ENCODE measurements at regions not wholly inside any gene's neighbourhood (a gene's known extent, or its start where the extent isn't known, plus 50 kb on each side); places are given as distances from the start of the nearest gene placed in this dataset.

DNA sequence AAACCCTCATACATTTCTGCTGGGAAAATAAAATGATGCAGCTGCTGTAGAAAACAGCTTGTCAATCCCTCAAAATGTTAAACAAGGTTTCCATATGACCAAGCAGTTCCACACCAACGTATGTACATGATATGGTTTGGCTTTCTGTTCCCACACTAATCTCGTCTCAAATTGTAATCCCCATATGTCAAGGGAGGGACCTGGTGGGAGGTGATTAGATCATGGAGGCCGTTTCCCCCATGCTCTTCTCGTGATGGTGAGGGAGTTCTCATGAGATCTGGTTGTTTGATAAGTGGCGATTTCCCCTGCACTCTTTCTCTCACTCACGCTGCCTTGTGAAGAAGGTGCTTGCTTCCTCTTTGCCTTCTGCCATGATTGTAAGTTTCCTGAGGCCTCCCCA is 100.6 kb upstream of the SLC24A5 start:
- DNase-seq (ENCODE audit: low spot score): no peak
- intact Hi-C loops (cut with DNase I): no loop called here

DNA sequence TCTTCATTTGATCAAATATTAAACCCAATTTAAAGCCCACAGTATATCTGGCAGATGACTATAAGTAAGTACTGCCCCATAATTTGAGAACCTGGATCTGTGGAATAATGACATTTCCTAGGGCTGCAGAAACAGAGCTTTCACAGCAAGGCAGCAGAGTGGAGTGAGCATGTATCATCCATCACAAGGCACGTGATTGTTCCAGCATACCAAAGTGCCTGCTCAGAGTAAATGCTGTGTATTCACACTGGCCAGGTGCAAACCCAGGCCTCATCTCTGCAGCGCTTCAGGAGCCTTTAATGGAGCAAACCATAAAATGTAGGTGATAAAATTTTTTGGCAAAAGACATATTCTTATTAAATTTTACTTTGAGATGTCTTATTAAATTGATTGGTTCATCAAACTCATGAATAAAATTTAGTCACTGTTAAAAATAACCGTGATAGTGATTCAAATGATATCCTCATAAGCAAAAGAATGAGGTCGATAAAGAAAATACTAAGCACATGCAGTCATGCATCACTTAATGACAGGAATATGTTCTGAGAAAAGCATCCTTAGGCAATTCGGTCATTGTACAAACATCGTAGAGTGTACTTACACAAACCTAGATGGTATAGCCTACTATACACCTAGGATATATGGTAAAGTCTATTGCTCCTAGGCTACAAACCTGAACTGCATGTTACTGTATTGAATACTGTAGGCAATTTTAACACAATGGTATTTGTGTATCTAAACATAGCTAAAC is 99.3 kb upstream of the SLC24A5 start:
- DNase-seq (ENCODE audit: low spot score): no peak
- intact Hi-C loops (cut with DNase I): no loop called here

DNA sequence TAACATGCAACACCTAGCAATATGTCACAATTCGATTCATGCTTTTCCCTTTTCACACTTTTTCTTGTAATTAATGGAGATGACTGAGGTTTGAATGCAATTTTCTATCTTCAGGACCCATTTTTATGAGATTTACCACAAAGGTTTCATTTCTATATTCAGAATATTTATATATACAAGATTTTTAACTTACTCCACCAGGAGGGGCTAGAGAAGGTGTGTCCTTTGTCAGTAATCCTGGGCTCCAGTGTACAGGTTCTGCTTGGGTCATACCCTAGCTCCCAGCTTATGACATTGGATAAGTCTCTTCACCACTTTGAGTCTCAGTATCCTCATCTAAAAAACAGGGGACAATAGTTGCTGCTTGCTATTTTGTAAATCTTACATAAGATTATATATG is 95.7 kb upstream of the SLC24A5 start:
- intact Hi-C loops (cut with DNase I): no loop called here
- no peak for DNase-seq (ENCODE audit: low spot score)

DNA sequence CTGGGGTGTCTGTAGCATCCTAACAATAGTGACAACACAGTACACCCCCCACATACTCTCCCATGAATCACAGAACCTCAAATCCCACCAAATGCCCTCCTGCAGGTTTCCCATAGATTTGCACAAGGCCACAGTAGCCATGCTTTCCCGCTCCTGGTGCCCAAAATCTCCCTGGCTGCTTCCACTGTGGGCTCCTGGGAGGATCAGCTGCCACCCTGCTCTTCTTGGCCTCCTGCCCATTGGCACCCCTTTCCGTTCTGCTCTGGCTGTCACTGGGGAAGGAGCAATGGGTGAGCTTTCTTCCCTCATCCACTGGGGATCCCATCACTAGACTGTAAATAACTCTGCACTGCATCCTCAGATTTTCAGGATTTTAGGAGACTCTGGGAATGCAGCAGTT is 92.1 kb upstream of the SLC24A5 start:
- DNase-seq (ENCODE audit: low spot score): no peak
- intact Hi-C loops (cut with DNase I): no loop called here

DNA sequence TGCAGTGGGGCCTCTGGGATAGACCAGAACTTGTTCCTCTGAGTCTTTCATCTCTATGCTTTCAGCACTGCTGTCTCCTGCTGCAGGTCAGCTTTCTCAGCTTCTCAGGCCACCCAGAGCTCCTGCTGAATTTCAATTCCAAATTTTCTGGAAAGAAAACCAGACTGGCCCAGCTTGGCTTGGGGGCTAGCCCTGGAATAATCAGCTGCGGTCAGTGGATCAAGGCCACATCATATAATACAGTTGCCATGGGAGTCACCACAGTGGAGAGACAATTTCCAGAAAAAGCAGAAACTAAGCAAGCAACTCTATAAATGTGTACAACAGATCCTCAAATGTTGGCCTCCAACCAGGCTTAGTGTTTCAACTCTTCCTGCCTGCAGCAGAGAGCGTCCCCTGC is 91.1 kb upstream of the SLC24A5 start:
- intact Hi-C loops (cut with DNase I): no loop called here
- DNase-seq (ENCODE audit: low spot score): no peak

DNA sequence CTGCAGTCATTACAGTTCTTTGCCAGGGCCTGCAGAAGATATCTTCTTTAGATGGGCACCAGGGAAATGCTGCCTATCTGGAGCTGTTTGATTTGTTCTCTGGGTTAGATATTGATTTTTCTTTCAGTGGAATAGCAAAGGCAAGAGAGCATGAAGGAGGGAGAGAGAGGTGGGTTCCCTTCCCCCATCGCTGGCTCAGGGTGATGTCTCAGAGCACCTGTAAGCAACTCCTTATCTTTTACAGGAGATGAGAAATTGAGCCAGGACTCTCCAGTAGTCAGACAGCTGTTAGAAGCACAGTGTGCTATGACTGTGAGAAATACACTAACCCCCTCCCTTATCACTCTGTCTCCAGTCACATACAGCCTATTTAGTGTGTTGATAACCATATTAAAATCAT is 89.3 kb upstream of the SLC24A5 start:
- intact Hi-C loops (cut with DNase I): no loop called here
- DNase-seq (ENCODE audit: low spot score): no peak

DNA sequence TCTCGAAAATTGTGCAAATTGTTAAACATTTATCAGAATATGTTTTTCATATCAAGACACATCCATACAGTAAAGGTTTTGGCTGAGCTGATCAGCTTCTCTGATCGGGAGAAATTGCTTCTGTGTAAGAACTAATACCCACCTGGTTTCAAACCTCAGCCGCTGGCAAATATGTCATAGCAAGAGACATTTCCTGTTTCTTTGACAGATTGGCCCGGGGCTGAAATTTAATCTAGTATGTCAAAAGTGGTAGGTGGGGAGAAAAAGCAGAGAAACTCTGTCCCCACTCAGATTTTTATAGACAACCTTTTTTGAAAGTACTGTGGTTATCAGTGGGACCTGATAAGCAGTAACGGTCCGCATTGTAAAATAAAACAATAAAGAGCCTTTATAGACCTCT is 88.8 kb upstream of the SLC24A5 start:
- intact Hi-C loops (cut with DNase I): no loop called here
- DNase-seq (ENCODE audit: low spot score): no peak

DNA sequence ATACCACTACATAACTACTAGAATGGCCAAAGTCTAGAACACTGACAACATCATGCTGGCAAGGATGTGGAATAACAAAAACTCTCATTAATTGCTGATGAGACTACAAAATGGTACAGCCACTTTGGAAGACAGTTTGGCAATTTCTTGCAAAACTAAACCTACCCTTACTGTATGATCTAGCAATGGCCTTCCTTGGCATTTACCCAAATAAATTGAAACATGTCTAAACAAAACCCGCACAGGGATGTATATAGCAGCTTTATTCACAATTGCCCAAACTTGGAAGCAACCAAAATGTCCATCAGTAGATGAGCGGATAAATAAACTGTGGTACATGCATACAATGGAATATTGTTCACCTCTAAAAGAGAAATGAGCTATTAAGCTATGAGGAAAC is 87.9 kb upstream of the SLC24A5 start:
- intact Hi-C loops (cut with DNase I): no loop called here
- no peak for DNase-seq (ENCODE audit: low spot score)

DNA sequence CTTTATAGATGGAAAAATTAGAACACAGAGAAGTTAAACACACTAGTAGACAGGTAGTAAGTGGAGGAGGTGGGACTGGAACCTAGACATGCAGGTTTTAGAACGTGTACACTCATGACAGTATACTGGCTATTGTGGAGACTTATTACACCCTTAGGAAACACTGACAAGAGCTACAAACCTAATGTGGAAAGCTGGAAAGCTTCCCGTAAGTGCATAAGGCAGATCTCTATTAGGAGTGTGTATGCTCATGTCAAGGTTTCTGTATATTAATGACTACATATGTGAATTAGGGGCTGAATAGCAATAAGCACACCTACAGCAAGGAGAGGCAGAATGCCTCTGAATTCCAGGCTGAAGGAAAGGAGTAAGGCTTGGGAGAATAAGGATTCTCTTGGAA is 82.6 kb upstream of the SLC24A5 start:
- intact Hi-C loops (cut with DNase I): loop anchor here in 1 of 2 donors (2.0 kb wide), 1 partner anchor 259 kb away; no protein-coding TSS in a partner anchor
- DNase-seq (ENCODE audit: low spot score): no peak

DNA sequence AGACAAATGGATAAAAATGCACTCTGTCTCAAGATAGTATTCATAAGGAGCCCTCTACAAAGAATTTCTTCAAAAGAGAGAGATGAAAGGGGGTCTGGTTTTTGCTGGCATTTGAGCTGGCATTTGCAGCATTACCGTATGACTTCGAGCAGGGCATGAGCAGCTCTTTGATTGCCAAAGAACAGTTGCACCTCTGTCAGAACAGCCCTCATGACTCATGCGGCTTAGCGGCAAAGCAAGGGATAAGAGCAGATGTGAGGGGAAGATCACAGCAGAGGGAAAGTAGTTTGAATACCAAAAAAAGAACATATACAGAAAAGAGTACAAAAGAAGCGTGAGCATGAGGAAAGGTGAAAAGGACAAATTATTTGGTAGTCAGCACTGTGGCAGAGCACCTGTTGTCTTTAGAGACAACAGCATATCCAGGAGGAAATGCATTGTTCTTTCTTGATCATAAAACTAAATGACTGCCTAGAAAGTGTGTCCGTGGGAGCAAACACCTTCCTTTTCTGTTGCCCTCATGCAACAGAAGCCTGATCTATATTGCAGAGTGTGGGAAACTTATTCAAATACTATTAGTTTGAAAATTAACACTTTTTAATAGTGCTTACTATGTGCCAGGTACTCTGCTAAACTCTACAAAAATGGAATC is 80.5 kb upstream of the SLC24A5 start:
- no peak for DNase-seq (ENCODE audit: low spot score)
- intact Hi-C loops (cut with DNase I): no loop called here

DNA sequence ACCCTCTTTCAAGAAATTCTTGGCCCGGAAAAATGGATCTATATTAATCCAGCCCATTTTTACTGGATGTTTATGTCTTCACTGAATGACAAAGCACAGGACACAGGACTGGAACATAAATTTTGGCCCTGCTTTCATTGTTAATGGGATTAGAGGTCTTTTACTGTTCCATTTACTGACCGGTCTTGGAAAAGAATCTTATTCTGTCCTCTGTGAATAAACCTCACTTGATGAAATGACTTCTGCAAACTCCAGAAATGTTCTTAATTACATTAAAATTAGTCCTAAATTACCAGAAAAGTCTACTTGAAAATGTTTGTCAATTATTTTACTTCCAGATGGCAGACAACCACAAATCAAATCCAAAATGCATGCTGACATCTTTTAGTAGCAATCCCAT is 79.3 kb upstream of the SLC24A5 start:
- intact Hi-C loops (cut with DNase I): no loop called here
- DNase-seq (ENCODE audit: low spot score): no peak

DNA sequence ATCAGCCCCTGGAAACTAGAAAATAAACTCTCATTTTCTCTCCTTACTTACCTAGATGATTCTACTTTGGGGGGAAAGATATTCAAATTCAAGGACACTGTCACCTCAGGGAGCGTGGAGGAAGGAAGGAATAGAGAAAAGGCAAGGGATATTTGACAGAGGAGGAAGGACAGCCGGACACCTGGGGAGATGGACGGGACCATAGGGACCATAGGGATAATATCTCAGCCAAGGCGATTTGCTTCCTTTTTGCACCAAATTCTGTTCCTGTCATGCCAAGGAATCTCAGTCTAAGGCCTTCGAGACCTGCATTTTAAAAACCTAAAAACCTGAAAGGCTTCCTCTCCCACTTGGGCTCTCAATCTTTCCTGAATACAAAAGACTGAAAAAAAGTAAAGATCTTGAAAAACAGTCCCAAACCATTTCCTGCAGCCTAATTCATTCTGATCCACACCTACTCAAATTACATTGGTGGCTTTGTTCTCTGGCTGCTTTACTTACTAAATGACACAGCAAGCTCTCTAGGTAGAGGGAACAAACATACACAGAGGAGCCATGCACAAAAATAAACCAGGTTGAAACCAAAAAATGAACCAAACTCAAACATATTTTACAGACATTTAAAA is 73.9 kb upstream of the SLC24A5 start:
- no peak for DNase-seq (ENCODE audit: low spot score)
- intact Hi-C loops (cut with DNase I): no loop called here

DNA sequence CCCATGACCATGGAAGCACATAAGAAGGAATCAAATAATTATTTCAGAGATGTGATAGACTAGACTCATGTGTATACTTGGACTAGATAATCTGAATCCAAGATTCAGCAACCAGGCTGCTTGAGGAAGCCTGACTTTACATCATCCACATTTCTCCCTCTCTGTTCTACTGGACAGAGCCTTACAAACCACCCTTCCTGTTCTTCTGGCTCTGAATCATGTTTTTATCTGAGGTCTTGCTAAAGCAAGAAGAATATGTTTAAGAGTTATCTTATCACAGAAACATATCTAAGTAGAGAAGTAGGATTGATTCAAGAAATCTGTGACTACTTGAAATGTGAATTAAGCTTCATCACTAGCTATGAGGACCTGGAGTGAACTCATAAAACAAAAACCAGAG is 71.1 kb upstream of the SLC24A5 start:
- intact Hi-C loops (cut with DNase I): no loop called here
- DNase-seq (ENCODE audit: low spot score): no peak

DNA sequence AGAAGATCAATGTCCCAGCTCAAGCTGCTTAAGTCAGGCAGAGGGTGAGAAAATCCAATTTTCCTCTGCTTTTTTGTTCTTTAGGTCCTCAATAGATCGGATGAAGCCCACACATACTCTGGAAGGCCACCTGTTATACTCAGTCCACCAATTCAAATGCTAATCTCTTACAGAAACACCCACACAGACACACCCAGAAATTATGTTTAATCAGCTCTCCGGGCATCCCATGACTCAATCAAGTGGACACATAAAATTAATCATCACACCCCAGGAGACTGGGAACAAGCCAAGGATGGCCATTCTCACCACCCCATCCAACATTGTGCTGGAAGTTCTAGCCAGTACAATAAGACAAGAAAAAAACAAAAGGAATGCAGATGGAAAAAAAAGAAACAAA is 67.8 kb upstream of the SLC24A5 start:
- intact Hi-C loops (cut with DNase I): no loop called here
- no peak for DNase-seq (ENCODE audit: low spot score)

DNA sequence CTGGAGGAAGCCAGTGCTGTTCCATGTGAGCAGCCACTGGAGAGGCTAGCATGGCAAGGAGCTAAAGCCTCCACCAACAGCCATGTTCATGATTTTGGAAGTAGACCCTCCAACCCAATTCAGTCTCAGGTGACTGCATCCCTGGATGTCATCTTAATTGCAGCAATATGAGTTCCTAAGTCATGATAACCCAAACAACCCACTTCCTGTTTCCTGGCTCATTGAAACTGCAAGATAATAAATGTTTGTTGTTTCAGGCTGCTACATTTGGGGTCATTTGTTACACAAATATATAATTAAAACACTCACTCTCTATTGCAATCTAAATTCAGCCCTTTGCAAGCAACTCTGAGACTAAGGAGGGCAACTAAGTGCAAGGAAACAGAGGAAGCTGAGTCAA is 62.4 kb upstream of the SLC24A5 start:
- DNase-seq (ENCODE audit: low spot score): no peak
- intact Hi-C loops (cut with DNase I): no loop called here

DNA sequence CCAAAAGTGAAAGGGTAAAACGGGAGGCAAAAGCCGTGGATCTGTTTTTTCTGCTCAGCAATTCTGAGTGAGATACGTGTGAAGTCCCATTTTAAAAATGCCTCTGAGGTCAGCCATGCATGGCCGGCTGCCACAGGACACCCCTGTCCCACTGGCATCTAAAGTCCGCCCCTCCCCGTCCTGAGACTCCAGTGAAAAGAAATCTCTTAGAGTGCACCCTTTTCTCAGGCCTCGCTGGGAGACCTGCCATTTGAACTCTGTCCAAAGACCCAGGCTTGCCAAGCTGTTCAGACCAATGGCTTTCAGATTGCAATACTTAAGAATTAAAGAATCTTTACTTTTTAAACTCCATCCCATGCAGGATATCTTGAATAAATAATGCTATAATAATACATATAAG is 61.0 kb upstream of the SLC24A5 start:
- intact Hi-C loops (cut with DNase I): no loop called here
- DNase-seq (ENCODE audit: low spot score): peak; percentile 79

DNA sequence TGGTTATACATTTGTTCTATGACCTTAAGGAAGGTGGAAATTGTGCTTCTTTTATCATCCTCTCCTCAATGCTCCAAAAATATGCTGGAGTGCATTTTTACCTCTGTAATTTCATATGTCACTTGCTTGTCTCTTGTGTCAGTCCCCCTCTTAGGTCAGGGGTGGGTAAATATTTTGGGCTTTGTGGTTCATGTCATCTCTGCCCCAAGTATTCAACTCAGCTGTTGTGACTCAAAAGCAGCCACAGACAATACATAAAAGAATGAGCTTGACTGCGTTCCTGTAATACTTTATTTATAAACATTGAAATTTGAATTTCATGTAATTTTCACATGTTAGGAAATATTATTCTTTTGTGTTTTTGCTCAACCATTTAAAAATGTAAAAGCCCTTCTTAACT is 60.4 kb upstream of the SLC24A5 start:
- no peak for DNase-seq (ENCODE audit: low spot score)
- intact Hi-C loops (cut with DNase I): no loop called here

DNA sequence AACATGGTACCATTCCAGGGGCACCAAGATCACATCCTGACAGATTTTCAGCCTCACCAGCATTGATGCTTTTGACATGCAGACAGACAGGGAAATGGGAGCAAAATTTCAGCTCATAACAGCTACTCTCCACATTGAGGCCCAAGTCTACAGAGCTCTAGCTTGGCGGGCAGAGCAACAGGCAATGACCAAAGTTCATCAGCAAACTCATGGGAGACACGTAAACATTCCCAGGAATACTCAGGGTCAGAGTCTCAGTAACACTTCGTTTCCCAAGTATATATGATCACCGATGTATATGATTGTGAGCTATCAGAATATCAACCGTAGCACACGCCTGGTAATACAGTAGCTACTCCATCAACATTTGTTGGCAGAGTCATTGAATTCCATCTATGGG is 59.2 kb upstream of the SLC24A5 start:
- intact Hi-C loops (cut with DNase I): no loop called here
- DNase-seq (ENCODE audit: low spot score): no peak

DNA sequence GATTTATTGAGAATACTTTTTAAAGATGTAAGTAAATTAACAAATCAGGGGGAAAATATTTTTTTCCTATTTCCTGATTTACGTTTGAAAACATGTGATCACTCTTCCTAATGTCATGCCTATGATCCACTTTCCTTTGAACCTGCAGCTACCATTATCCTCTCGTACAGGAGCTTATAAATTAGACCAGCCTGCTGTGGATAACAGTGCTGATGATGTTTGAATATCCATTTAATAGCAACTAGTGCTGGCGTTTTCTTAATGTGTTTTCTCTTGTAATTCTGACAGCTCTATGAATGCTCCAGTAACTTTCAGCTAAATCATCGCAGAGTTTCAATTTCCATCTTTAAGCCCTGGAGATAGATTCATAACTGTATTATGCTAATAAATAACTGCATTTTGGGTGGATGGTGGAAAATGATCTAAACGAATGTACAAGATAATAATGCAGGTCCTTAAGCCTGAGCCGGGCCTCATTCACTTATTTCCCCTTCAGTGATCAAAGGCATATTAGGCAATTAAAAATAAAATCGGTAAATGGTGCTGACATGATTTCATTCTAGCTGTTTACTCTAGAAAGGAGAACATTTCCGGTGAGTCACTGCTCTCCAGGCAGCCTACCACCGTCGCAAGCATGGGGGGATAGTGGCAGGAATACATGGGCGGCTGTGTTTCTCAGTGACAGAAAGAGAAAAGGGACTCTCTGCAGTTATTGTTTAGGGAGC is 58.5 kb upstream of the SLC24A5 start:
- no peak for DNase-seq (ENCODE audit: low spot score)
- intact Hi-C loops (cut with DNase I): no loop called here

DNA sequence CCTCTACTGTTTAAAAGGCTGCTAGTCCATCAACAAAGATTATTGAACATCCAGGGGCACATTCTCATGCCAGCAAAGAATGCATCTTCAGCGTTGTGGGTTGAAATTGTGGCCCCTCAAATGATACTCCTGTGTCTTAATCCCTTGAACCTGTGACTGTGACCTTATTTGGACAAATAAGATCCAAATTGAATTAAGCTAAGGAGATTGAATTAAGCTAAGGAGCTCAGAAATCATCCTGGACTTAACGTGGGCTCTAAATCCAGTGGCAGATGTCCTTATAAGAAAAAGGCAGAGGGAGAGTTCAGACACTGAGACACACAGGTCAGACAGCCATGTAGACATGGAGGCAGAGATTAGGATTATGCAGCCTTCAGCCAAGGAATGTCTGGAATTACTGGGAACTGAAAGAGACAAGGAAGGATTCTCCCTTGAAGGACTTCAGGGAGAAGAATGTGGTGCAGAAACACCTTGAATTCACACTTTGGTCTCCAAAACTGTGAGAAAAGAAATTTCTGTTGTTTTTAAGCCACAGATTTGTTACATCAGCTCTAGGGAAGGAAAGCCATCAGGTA is 57.3 kb upstream of the SLC24A5 start:
- DNase-seq (ENCODE audit: low spot score): no peak
- intact Hi-C loops (cut with DNase I): no loop called here

All from posterior vena cava (tissue), 2 donors.